HG03108 (cell line): ENCODE measurements at regions not wholly inside any gene's neighbourhood (a gene's known extent, or its start where the extent isn't known, plus 50 kb on each side); places are given as distances from the start of the nearest gene placed in this dataset.

Experiments used
- ATAC-seq: cut with Tn5 transposase; IDR thresholded peaks from one replicate; pipeline ENCODE4 v1.9.1; 2021; ENCODE audit warnings: moderate library complexity; ENCODE audit not compliant: unreplicated experiment

- no peak for ATAC-seq
Observed at GRCh38 chr4:186018261-186018660, 50.7 kb upstream of the TLR3 start.

- no peak for ATAC-seq
Observed at GRCh38 chr4:186018784-186019183, 50.2 kb upstream of the TLR3 start.
